ENCODE measurements at regions not wholly inside any gene's neighbourhood (a gene's known extent, or its start where the extent isn't known, plus 50 kb on each side); places are given as distances from the start of the nearest gene placed in this dataset.
A peak's percentile ranks its signal among the peaks of the same experiment; 100 is the strongest.
"Not testable (repeated sequence)": the region's sequence is repeated elsewhere in the genome, so short reads cannot be mapped to it uniquely, and the experiment has no call there.

DNA sequence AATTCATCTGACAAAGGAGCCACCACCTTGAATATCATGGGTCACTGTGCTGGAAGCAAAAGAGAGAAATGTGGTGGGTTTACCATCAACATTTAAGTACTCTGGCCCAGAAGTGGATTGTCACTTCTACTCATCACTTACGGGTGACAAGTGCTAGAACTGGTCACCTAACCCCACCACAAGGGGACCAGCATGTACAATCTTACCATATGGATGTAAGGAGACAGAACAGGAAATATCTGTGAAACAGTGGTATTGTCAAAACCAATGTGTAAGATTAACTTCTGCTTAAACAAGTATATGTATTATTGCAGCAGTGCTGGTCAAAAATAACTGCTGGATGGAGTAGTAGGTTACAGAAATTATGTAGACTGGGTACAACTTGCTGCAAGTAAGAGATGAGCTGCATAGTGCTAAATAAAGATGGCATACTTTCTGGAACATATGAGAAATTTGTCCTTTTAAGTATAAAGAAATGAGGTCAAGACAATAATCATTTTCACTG, 171.8 kb downstream of the POTEB3 start:
- Mint-ChIP-seq H3K27me3 (peaks cover 21% of the 10 kb centered on the region), H3K4me3 (no peak overlapping the region), H3K36me3 (no peaks in the 10 kb centered on the region), H3K4me1 (no peaks in the 10 kb centered on the region), H3K27ac (no peak overlapping the region), H3K9me3 (peaks cover 0 to 1% (median 0%) of the 10 kb centered on the region in 7 donors)
- Histone ChIP-seq H3K27me3 (ENCODE audit: control insufficient read depth, insufficient read depth, low read length) (no peaks in the 10 kb centered on the region), H3K4me3 (ENCODE audit: low read depth, low read length) (no peak overlapping the region), H3K9me3 (ENCODE audit: control insufficient read depth in 2 of 2, low read length in 2 of 2) (no peaks in the 10 kb centered on the region), H3K36me3 (ENCODE audit: control insufficient read depth, insufficient read depth, low read length) (no peaks in the 10 kb centered on the region), H3K27ac (ENCODE audit: insufficient read depth, low read length, poor library complexity, severe bottlenecking) (no peak overlapping the region), H3K4me1 (ENCODE audit: control insufficient read depth, insufficient read depth, low read length, poor library complexity, severe bottlenecking) (no peaks in the 10 kb centered on the region)
- no peak for DNase-seq
- peak in 1 of 2 donors; percentile 18 for ATAC-seq (ENCODE audit: low read depth in 2 of 2)

DNA sequence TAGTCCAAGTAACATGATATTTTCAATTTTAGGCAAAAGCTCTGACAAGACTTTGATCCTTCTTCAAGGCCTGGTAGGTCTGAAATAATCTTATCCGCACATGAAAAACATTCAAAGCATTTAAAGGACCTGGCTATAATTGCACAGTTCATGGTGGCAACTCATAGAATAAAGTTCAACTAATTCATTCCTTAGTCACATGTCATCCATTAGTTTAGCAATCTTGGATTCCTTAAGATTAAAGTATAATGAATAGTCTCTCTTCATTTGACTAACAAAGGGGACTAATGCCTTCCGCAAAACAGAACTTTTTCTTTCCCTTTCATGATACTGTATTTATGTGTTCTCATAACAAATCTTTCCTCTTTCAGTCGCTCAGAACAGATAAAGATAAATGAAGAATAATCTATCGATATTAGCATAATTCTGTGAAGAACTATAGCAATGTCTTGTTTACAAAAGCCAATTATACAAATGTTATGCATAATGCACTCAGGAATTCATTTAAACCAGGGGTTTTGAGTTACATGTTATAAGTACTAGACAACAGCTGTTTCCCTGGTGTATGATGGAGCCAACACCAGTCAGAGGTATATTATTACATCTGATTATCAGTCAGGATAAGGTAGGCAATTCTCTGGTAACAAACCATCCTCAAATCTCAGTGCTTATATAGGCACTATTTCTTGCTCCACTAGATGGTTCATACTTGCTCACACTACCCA, 172.5 kb downstream of the POTEB3 start:
- Histone ChIP-seq H3K4me3 (ENCODE audit: low read depth, low read length) (no peak overlapping the region), H3K4me1 (ENCODE audit: control insufficient read depth, insufficient read depth, low read length, poor library complexity, severe bottlenecking) (no peaks in the 10 kb centered on the region), H3K27me3 (ENCODE audit: control insufficient read depth, insufficient read depth, low read length) (no peaks in the 10 kb centered on the region), H3K9me3 (ENCODE audit: control insufficient read depth in 2 of 2, low read length in 2 of 2) (no peaks in the 10 kb centered on the region), H3K36me3 (ENCODE audit: control insufficient read depth, insufficient read depth, low read length) (no peaks in the 10 kb centered on the region), H3K27ac (ENCODE audit: insufficient read depth, low read length, poor library complexity, severe bottlenecking) (no peak overlapping the region)
- Mint-ChIP-seq H3K4me1 (no peaks in the 10 kb centered on the region), H3K27me3 (peaks cover 21% of the 10 kb centered on the region), H3K27ac (no peak overlapping the region), H3K4me3 (no peak overlapping the region), H3K9me3 (peaks cover 0 to 1% (median 0%) of the 10 kb centered on the region in 7 donors), H3K36me3 (no peaks in the 10 kb centered on the region)
- ATAC-seq (ENCODE audit: low read depth in 2 of 2) (no peak), DNase-seq (no peak)

DNA sequence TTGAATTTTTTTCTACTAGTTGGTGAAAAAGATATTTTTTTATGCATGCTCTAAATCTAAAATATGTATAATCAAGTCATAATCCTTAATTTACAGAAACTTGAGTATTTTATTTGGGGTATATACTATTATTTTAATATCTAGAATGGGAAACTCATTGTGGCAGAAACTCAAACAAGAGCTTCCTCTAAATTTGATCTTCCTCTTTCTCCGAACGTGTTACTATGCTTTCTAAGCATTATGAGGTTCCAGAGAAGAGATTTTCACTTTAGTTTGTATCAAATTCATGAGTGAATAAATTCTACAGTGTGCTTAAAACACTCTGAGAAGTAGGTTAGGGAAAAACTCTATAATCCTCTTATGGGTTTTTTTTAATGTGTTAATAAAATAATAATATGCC, 173.1 kb downstream of the POTEB3 start:
- no peak for DNase-seq
- H3K27ac ChIP-seq (ENCODE audit: insufficient read depth, low read length, poor library complexity, severe bottlenecking): no peak overlapping the region
- H3K9me3 Mint-ChIP-seq: no peaks in the 10 kb centered on the region
- no peaks in the 10 kb centered on the region for H3K4me1 ChIP-seq (ENCODE audit: control insufficient read depth, insufficient read depth, low read length, poor library complexity, severe bottlenecking)
- no peak overlapping the region for H3K4me3 ChIP-seq (ENCODE audit: low read depth, low read length)
- no peaks in the 10 kb centered on the region for H3K9me3 ChIP-seq (ENCODE audit: control insufficient read depth in 2 of 2, low read length in 2 of 2)
- H3K27me3 ChIP-seq (ENCODE audit: control insufficient read depth, insufficient read depth, low read length): no peaks in the 10 kb centered on the region
- H3K36me3 Mint-ChIP-seq: no peaks in the 10 kb centered on the region
- H3K4me1 Mint-ChIP-seq: no peaks in the 10 kb centered on the region
- H3K27me3 Mint-ChIP-seq: peaks cover 18% of the 10 kb centered on the region
- ATAC-seq (ENCODE audit: low read depth in 2 of 2): no peak
- H3K4me3 Mint-ChIP-seq: no peak overlapping the region
- no peaks in the 10 kb centered on the region for H3K36me3 ChIP-seq (ENCODE audit: control insufficient read depth, insufficient read depth, low read length)
- no peak overlapping the region for H3K27ac Mint-ChIP-seq

GRCh38 chr15:21265628-21266027, 174.7 kb downstream of the POTEB3 start:
- H3K4me3 ChIP-seq (ENCODE audit: low read depth, low read length); H3K36me3 ChIP-seq (ENCODE audit: control insufficient read depth, insufficient read depth, low read length); H3K27me3 Mint-ChIP-seq; H3K9me3 Mint-ChIP-seq; H3K4me1 Mint-ChIP-seq; H3K27me3 ChIP-seq (ENCODE audit: control insufficient read depth, insufficient read depth, low read length); H3K36me3 Mint-ChIP-seq; H3K27ac Mint-ChIP-seq; DNase-seq; H3K4me3 Mint-ChIP-seq; H3K27ac ChIP-seq (ENCODE audit: insufficient read depth, low read length, poor library complexity, severe bottlenecking); H3K9me3 ChIP-seq (ENCODE audit: control insufficient read depth in 2 of 2, low read length in 2 of 2); H3K4me1 ChIP-seq (ENCODE audit: control insufficient read depth, insufficient read depth, low read length, poor library complexity, severe bottlenecking); ATAC-seq (ENCODE audit: low read depth in 2 of 2): not testable (repeated sequence)

GRCh38 chr15:21262851-21263425, 177.4 kb downstream of the POTEB3 start:
- no peak overlapping the region for H3K27ac Mint-ChIP-seq
- H3K27ac ChIP-seq (ENCODE audit: insufficient read depth, low read length, poor library complexity, severe bottlenecking): no peak overlapping the region

DNA sequence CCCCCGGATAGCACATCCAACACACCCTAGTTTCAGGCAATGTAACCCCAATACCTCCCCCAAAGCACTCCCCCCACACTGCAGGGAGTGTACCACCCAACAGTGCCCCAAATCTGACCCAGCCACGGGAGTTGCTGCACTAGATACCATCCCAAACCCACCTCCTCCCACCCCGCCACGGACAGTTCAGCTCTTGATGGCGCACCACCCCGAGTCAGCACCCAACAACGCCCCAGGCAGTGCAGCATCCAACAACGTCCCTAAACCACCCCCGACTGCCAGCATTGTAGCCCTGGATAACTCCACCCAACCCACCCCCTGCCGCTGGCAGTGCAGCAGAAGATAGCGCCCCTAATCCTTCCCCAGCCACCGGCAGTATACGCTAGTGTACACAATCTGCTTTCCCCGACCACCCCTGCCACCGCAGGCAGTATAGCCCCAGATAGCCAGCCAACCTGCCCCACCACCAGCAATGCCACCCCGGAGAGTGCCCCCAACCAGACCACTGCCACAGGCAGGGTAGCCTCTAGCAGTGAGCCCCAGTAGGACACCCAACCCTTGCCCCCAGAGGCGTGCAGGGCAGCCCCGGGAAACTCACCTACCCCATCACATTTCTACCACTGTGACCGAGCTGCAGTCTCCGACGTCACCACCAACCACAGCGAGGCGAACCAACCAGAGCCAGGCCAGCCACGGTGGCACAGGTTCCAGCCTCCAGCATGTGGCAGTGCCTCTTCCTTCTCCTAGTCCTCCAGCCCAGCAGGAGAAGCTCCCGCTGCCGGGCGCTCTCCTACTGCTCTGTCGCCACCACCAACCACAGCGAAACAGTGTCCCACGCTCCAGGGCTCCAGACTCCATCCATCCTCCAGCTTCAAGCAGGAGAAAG, 178.1 kb downstream of the POTEB3 start:
- no peak for ATAC-seq (ENCODE audit: low read depth in 2 of 2)

More at GRCh38 chr15:21262851-21263425, 177.4 kb downstream of the POTEB3 start:
- Mint-ChIP-seq H3K36me3 (no peaks in the 10 kb centered on the region), H3K27me3 (peaks cover 8% of the 10 kb centered on the region), H3K4me1 (no peaks in the 10 kb centered on the region), H3K4me3 (no peak overlapping the region), H3K9me3 (peaks cover 0 to 3% (median 0%) of the 10 kb centered on the region in 7 donors)
- Histone ChIP-seq H3K4me3 (ENCODE audit: low read depth, low read length) (no peak overlapping the region), H3K36me3 (ENCODE audit: control insufficient read depth, insufficient read depth, low read length) (no peaks in the 10 kb centered on the region), H3K27me3 (ENCODE audit: control insufficient read depth, insufficient read depth, low read length) (peaks cover 2% of the 10 kb centered on the region), H3K4me1 (ENCODE audit: control insufficient read depth, insufficient read depth, low read length, poor library complexity, severe bottlenecking) (no peaks in the 10 kb centered on the region), H3K9me3 (ENCODE audit: control insufficient read depth in 2 of 2, low read length in 2 of 2) (no peaks in the 10 kb centered on the region)
- DNase-seq (no peak), ATAC-seq (ENCODE audit: low read depth in 2 of 2) (no peak)

DNA sequence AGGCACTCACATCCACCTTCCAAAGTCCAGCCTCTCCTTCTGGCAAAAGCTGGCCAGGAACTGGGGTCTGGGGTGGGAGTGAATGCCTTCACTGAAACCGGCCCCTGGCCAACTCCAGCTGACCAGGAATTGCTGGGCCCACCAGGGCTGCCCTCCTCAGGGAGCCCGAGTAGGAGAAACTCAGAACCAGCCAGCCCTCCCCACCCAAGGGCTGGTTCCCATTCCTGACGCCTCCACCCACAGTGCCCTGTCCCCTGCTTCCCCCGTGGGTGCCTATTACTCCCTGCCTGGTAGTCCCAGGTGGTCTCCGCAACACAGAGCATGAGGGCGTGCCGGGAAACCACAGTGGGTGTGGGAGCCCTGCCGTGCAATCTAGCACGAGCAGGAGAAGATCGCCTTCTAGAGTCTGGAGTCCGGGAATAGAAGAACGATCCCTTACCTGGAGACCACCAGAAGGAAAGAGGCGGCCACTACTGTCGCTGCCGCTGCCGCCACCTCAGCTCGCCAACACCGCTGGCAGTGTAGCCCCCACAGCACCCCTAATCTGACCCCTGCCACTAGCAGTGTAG, 178.8 kb downstream of the POTEB3 start:
- H3K27me3 Mint-ChIP-seq: peaks cover 6% of the 10 kb centered on the region
- peaks cover 0 to 3% (median 0%) of the 10 kb centered on the region in 7 donors for H3K9me3 Mint-ChIP-seq
- Histone ChIP-seq H3K4me1 (ENCODE audit: control insufficient read depth, insufficient read depth, low read length, poor library complexity, severe bottlenecking) (no peaks in the 10 kb centered on the region), H3K27ac (ENCODE audit: insufficient read depth, low read length, poor library complexity, severe bottlenecking) (no peak overlapping the region), H3K27me3 (ENCODE audit: control insufficient read depth, insufficient read depth, low read length) (peaks cover 2% of the 10 kb centered on the region), H3K9me3 (ENCODE audit: control insufficient read depth in 2 of 2, low read length in 2 of 2) (no peaks in the 10 kb centered on the region), H3K36me3 (ENCODE audit: control insufficient read depth, insufficient read depth, low read length) (no peaks in the 10 kb centered on the region), H3K4me3 (ENCODE audit: low read depth, low read length) (no peak overlapping the region)
- ATAC-seq (ENCODE audit: low read depth in 2 of 2): no peak
- H3K27ac Mint-ChIP-seq: no peak overlapping the region
- no peak for DNase-seq
- no peaks in the 10 kb centered on the region for H3K36me3 Mint-ChIP-seq
- no peaks in the 10 kb centered on the region for H3K4me1 Mint-ChIP-seq
- no peak overlapping the region for H3K4me3 Mint-ChIP-seq

More for the DNA sequence above, 178.1 kb downstream of the POTEB3 start:
- H3K36me3 Mint-ChIP-seq: no peaks in the 10 kb centered on the region
- H3K9me3 Mint-ChIP-seq: peaks cover 0 to 3% (median 0%) of the 10 kb centered on the region in 7 donors
- Histone ChIP-seq H3K36me3 (ENCODE audit: control insufficient read depth, insufficient read depth, low read length) (no peaks in the 10 kb centered on the region), H3K27ac (ENCODE audit: insufficient read depth, low read length, poor library complexity, severe bottlenecking) (no peak overlapping the region), H3K9me3 (ENCODE audit: control insufficient read depth in 2 of 2, low read length in 2 of 2) (no peaks in the 10 kb centered on the region), H3K4me3 (ENCODE audit: low read depth, low read length) (no peak overlapping the region), H3K4me1 (ENCODE audit: control insufficient read depth, insufficient read depth, low read length, poor library complexity, severe bottlenecking) (no peaks in the 10 kb centered on the region), H3K27me3 (ENCODE audit: control insufficient read depth, insufficient read depth, low read length) (peaks cover 2% of the 10 kb centered on the region)
- H3K27me3 Mint-ChIP-seq: peaks cover 6% of the 10 kb centered on the region
- H3K27ac Mint-ChIP-seq: no peak overlapping the region
- no peak for DNase-seq
- no peaks in the 10 kb centered on the region for H3K4me1 Mint-ChIP-seq
- no peak overlapping the region for H3K4me3 Mint-ChIP-seq

All from CD4-positive, CD25-positive, alpha-beta regulatory T cell (primary cell).